GM19438 (cell line): ENCODE measurements at regions not wholly inside any gene's neighbourhood (a gene's known extent, or its start where the extent isn't known, plus 50 kb on each side); places are given as distances from the start of the nearest gene placed in this dataset.
"Not testable (repeated sequence)": the region's sequence is repeated elsewhere in the genome, so short reads cannot be mapped to it uniquely, and the experiment has no call there.

ENCODE experiments used
- ATAC-seq: cut with Tn5 transposase; IDR thresholded peaks from one replicate; pipeline ENCODE4 v1.9.1; 2021; ENCODE audit warnings: low read depth; ENCODE audit not compliant: unreplicated experiment

GRCh38 chr12:88365403-88365802 lies 214.9 kb downstream of the KITLG start:
- ATAC-seq, result no peak

DNA sequence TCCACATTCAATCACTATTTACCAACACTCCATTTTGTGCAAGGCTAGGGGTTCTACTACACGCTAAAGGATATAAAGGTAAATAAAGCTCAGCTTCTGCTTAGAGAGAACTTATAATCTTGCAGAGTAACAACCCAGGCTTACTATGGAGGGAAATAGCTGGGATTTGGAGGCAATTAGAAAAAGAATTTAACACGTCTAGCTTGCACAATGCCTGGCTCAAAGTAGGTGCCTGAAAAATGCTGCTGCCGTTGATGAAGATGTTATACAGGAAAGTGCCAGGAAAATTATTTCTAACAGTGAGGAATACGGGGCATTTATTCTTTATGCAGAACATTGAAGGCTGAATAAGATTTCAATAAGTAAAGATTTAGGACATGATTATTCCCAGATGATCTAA lies 214.2 kb downstream of the KITLG start:
- no peak for ATAC-seq

DNA sequence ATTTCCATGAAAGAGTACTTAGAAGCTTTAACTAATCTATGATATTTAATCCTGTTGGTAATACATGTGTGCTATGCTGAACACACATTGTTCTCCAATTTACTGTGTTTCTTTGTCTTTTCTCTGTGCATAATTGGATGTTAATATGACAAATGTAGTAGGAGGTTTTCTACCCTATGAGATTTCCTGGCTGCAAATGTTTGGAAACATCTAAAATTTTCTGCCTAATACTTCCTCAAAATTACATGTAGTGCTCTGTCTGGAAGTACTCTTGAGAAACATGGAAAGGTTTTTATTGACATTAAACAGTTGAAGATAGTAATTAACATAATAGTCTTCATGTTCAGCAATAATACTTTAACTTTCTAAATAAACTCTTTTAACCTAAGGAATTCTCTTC lies 213.0 kb downstream of the KITLG start:
- ATAC-seq, result no peak

DNA sequence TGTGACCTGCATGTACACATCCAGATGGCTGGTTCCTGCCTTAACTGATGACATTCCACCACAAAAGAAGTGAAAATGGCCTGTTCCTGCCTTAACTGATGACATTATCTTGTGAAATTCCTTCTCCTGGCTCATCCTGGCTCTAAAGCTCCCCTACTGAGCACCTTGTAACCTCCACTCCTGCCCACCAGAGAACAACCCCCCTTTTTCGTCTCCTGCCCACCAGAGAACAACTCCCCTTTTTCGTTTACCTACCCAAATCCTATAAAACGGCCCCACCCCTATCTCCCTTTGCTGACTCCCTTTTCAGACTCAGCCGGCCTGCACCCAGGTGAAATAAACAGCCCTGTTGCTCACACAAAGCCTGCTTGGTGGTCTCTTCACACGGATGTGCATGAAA lies 212.2 kb downstream of the KITLG start:
- ATAC-seq, result not testable (repeated sequence)

- ATAC-seq, result no peak
Measured at GRCh38 chr12:88371416-88372183, 208.7 kb downstream of the KITLG start.

DNA sequence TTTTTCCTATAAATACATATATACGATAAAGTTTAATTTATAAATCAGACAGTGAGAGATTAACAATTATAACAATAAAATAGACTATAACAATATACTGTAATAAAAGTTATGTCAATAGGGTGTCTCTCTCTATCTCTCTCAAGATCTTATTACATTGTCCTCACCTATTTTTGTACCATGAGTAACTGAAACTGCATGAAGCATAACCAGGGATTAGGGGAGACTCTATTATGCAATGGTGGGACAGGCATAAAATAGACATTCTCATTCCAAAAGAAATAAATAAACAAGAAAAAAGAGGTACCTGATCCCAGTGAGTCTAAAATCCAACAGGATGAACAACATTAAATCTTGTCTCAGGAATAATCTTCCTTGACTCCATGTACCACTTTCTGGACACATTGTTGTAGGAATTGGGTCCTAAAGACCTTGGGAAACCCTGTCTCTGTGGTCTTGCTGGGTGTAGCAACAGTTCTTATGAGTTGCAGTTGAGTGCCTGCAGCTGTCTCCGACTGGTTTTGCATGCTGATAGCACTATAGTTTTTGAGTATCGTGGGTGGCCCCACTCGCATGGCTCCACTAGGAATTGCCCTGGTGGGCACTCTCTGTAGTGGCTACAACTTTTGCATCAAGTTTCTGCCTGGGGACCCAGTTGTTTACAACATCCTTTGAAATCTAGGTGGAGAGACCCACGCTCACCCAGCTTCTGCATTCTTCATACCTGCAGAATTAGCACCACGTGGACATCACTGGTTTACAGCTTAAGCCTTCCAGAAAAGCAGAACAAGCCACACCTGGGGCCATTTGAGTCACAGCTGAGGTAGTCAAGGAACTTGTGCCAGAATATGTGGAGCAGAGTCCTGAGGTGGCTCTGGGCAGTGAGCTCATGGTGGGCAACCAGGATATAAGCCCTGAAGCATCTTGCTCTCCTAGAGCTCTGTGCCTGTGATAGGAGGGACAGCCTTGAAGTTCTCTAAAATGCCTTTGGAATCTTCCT lies 204.7 kb downstream of the KITLG start:
- ATAC-seq, result no peak

- ATAC-seq, result no peak
Measured at GRCh38 chr12:88377973-88378372, 202.3 kb downstream of the KITLG start.

DNA sequence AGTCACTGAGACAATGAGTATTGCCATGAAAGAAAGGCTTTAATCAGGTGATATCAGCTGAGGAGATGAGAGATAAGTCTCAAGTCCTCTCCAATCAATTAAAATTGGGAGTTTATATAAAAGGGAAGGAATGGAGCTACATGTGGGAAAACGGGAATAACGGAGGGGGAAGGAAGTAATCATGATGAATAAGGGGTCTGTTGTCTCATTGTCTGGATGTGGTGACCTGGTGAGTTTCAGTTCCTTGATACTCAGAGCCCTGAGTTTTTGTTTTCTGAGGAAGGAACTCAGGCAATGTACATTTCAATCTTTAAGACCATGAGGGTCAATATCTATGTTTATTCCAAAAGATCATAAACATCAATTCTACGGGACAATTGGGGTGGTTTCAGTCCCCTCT lies 198.8 kb downstream of the KITLG start:
- ATAC-seq, result no peak

GRCh38 chr12:88383405-88383804 lies 196.9 kb downstream of the KITLG start:
- no peak for ATAC-seq

DNA sequence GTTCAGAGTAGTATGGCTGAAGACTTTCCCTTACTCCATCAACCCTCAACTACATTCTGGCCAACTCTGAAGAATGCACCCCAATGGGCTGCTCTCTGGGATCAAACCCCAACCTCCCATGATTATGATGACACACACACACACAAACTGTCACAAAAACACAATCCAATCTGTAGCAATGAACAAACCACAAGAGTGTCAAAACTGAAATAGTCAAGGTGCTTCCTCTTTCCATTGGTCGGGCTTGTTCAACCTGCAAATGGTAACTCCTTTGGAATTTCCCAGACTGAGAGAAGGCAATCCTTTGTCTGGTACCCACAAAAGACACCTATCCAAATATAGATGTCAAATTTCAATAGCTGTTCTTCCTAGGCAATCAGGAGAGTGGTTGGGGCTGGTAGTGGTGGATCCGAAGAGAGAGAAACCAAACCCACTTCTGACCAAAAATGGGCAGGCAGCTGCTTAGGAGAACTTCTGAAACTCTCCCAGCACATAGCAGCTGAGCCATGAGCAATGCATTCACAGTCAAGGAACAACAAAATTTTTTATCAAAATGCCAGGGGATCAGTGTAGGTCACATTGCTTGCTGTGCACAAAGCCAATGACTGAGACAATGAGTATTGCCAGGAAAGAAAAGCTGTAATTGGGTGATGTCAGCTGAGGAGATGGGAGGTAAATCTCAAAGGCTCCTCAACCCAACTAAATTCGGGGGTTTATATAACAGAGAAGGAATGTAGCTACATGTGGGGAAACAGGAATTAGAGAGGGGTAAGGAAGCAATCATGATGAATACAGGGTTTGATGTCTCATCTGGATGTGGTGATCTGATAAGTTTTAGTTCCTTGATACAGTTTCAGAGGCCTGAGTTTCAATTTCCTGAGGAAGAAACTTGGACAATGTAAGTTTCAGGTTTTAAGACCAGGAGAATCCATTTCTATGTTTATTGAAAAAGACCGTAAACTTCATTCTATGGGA lies 191.4 kb downstream of the KITLG start:
- ATAC-seq, result no peak

DNA sequence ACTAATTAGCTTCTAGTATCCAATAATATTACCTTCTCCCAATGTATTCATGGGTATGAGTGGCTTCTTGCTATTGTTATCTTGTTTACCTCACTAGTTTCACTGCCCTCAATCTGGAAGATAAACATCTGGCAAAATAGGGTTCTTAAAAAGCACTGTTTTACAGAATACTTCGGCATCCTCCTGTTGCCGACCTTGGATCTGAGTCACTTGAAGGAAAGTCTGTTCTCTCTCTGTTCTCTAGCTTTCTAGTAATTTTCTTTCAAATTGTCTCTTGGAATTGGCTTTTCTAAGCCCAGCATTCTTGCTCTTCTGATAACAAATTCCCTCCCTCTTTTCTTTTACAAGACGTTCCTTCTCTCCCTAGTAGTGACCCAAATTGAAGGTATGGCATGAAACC lies 189.5 kb downstream of the KITLG start:
- no peak for ATAC-seq

DNA sequence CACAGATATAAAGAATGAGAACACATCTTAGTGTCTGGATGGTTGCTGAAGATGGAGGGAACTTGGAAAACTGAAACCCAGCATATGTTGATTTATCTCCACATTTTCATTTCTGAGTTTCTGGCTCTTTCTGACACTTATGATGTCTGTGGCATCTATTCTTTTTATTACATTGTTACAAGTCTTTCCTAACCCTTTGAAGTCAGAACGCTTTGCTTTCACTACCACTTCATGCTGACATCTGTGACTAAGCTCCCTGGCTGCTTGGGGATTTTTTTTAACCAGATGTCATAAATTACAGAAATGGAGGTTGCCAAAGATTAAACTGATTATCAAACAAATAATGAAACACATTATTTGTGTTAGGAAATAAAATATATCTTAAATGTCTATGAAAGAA lies 188.7 kb downstream of the KITLG start:
- ATAC-seq, result no peak

DNA sequence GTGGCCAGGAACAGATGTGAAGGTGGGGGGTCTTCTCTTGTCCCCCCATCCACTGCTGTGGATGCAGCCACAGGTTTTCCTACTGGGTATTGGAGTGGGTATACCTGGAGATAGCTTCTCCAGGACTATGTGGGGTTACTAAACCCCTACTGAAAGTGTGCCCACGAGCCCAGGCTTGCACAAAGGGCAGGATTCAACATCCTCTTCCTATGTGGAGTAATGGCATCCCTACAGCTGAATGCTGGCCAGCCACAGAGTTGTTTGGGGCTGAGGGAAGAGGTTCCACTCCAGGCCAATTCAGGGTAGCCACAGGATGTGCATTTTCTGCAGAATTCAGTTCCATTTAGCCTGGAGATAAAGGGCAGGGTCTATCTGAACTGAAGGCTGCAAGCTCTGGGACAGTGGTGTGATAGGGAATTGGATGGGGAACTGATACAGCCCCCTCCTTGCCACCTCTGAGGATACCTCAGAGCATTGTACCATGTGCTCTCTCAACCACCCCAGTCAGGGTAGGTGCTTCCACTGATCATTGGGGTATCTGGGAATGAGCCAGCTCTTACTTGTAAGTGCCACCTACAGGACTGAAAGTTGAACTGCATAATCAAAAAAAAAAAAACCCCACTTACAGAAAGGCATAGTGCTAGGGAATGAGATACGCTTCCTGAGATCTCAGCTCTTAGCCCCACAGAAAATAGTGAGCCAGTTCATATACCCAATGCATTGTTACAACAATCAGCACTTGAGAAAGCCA lies 187.1 kb downstream of the KITLG start:
- peak; percentile 61 for ATAC-seq

DNA sequence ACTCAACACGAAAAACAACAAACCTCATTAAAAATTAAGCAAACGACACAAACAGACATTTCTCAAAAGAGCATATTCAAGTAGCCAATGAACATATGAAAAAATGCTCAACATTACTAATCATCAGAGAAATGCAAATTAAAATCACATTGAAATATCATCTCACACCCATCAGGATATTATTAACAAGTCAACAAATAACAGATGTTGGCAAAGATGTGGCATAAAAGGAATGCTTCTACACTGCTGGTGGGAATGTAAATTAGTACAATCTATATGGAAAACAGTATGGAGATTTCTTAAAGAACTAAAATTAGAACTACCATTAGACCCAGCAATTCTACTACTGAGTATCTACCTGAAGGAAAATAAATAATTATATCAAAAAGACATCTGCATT lies 182.2 kb downstream of the KITLG start:
- ATAC-seq, result no peak

GRCh38 chr12:88399811-88400210 lies 180.5 kb downstream of the KITLG start:
- ATAC-seq, result no peak

DNA sequence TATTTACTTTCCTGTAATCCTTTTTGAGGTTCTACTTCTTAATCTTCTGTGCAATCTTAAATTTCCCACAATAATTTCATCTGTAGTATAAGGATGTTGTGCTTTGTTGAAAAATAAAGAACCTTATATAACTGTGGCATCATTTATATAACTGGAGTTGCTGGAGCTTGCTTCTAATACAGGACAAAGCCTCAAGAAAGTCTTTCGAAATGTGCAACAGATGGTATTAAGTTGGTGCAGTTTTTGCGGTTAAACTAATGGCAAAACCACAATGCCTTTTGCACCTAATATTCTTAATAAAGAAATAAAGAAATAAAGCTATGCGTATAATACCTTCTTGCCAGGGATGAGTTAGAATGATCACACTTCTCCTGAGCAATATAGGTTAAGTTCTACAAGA lies 180.0 kb downstream of the KITLG start:
- no peak for ATAC-seq

DNA sequence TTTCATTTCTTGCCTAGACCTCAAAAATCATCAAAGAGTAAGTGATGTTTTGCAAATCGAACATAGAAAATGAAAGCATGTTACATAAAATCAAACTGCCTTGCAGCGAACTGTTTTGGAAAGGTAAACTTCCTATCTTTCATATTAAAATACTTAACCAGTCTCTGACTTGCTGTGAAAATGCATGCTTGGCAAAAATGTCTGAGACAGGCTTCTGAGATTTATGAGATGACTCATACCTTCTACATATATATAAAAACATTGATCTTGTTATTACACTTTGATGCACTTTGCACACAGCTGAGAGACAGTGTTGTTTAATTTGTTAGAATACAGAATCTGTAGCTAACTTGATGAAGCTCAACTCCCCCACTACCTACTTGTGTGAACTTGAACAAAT lies 179.1 kb downstream of the KITLG start:
- ATAC-seq, result no peak

- ATAC-seq, result no peak
Measured at GRCh38 chr12:88406905-88407304, 173.4 kb downstream of the KITLG start.

GRCh38 chr12:88408823-88409222 lies 171.4 kb downstream of the KITLG start:
- ATAC-seq, result no peak

DNA sequence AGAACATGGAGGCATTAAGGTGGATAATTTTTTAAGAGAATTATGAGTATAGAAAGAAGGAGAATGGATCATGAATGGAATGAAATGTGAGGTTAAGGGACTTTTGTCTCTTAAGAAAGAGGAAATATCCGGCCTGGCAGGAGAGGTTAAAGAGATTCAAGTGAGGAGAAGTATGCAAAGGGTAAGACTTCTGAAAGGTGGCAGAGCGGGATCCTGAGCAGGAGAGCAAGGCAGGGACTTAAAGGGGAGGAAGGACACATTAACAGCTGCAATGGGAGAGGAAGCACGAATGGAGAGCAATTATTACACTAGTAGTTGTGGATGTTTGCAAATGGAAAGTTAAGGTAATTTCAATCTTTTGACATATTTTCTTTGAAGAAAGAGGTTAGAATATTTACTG lies 171.0 kb downstream of the KITLG start:
- no peak for ATAC-seq
